HFFc6 (cell line): ENCODE measurements at regions not wholly inside any gene's neighbourhood (a gene's known extent, or its start where the extent isn't known, plus 50 kb on each side); places are given as distances from the start of the nearest gene placed in this dataset.
"Not testable (repeated sequence)": the region's sequence is repeated elsewhere in the genome, so short reads cannot be mapped to it uniquely, and the experiment has no call there.

ENCODE experiments used
- DNase-seq: peaks from one replicate; pipeline ENCODE4 v3.0.0-alpha.2; 2018
- H3K27ac Mint-ChIP-seq: 2 replicates; pipeline ENCODE4 v1.8.0; 2020; ENCODE audit warnings: mild to moderate bottlenecking, mixed read lengths
- H3K27me3 Mint-ChIP-seq: 2 replicates; pipeline ENCODE4 v1.8.0; 2021; ENCODE audit warnings: mild to moderate bottlenecking, moderate library complexity, mixed read lengths; ENCODE audit not compliant: insufficient read depth
- H3K36me3 Mint-ChIP-seq: 2 replicates; pipeline ENCODE4 v1.8.0; 2021; ENCODE audit warnings: low read depth, mixed read lengths
- H3K4me1 Mint-ChIP-seq: 2 replicates; pipeline ENCODE4 v1.8.0; 2020; ENCODE audit warnings: low read depth, mixed read lengths
- H3K4me3 Mint-ChIP-seq: 2 replicates; pipeline ENCODE4 v1.8.0; 2020; ENCODE audit warnings: mild to moderate bottlenecking, moderate library complexity, mixed read lengths
- H3K9me3 Mint-ChIP-seq: 2 replicates; pipeline ENCODE4 v1.8.0; 2020; ENCODE audit warnings: mild to moderate bottlenecking, mixed read lengths
- CTCF ChIP-seq: fragments of 200-600 bp; sonication (generic); IDR thresholded peaks from 2 replicates; pipeline ENCODE4 v1.5.0; 2021; ENCODE audit warnings: antibody characterized with exemption, mild to moderate bottlenecking

GRCh38 chr7:96781919-96782318 lies 72.3 kb upstream of the SEM1 start:
- DNase-seq, result no peak

GRCh38 chr7:96782686-96783298 lies 73.1 kb upstream of the SEM1 start:
- H3K9me3 Mint-ChIP-seq, result peaks cover 14% of the 10 kb centered on the region
- not testable (repeated sequence) for H3K27ac Mint-ChIP-seq, H3K4me3 Mint-ChIP-seq, H3K36me3 Mint-ChIP-seq, DNase-seq, H3K4me1 Mint-ChIP-seq, H3K27me3 Mint-ChIP-seq

More at GRCh38 chr7:96781919-96782318, 72.3 kb upstream of the SEM1 start:
- TF ChIP-seq CTCF, result no peak
- no peak overlapping the region for H3K4me3 Mint-ChIP-seq
- H3K27me3 Mint-ChIP-seq, result no peaks in the 10 kb centered on the region; the same call in 1 of the 2 replicates
- H3K36me3 Mint-ChIP-seq, result no peaks in the 10 kb centered on the region; the same call in 1 of the 2 replicates
- H3K9me3 Mint-ChIP-seq, result peaks cover 14% of the 10 kb centered on the region
- H3K4me1 Mint-ChIP-seq, result no peaks in the 10 kb centered on the region
- no peak overlapping the region for H3K27ac Mint-ChIP-seq

GRCh38 chr7:96784597-96784996 lies 75.0 kb upstream of the SEM1 start:
- no peak overlapping the region for H3K4me3 Mint-ChIP-seq
- H3K27ac Mint-ChIP-seq, result no peak overlapping the region
- no peak for TF ChIP-seq CTCF
- no peaks in the 10 kb centered on the region; the same call in 1 of the 2 replicates for H3K27me3 Mint-ChIP-seq
- no peaks in the 10 kb centered on the region; the same call in 1 of the 2 replicates for H3K36me3 Mint-ChIP-seq
- H3K4me1 Mint-ChIP-seq, result no peaks in the 10 kb centered on the region
- H3K9me3 Mint-ChIP-seq, result peaks cover 14% of the 10 kb centered on the region
- no peak for DNase-seq

GRCh38 chr7:96786261-96786997 lies 76.8 kb upstream of the SEM1 start:
- Mint-ChIP-seq H3K9me3 (peaks cover 16% of the 10 kb centered on the region), H3K36me3 (no peaks in the 10 kb centered on the region; the same call in 1 of the 2 replicates), H3K27ac (no peak overlapping the region), H3K27me3 (no peaks in the 10 kb centered on the region; the same call in 1 of the 2 replicates), H3K4me3 (no peak overlapping the region), H3K4me1 (no peaks in the 10 kb centered on the region)
- no peak for DNase-seq
- no peak for TF ChIP-seq CTCF

GRCh38 chr7:96786998-96787395 lies 77.4 kb upstream of the SEM1 start:
- no peak overlapping the region for H3K27ac Mint-ChIP-seq
- no peaks in the 10 kb centered on the region for H3K4me1 Mint-ChIP-seq
- no peaks in the 10 kb centered on the region; the same call in 1 of the 2 replicates for H3K36me3 Mint-ChIP-seq
- no peak for TF ChIP-seq CTCF
- DNase-seq, result no peak
- peaks cover 18% of the 10 kb centered on the region for H3K9me3 Mint-ChIP-seq
- H3K4me3 Mint-ChIP-seq, result no peak overlapping the region
- H3K27me3 Mint-ChIP-seq, result no peaks in the 10 kb centered on the region; the same call in 1 of the 2 replicates

- no peak for TF ChIP-seq CTCF
- H3K4me1 Mint-ChIP-seq, result no peaks in the 10 kb centered on the region
- no peaks in the 10 kb centered on the region for H3K27me3 Mint-ChIP-seq
- H3K27ac Mint-ChIP-seq, result no peak overlapping the region
- H3K4me3 Mint-ChIP-seq, result no peak overlapping the region
- no peak for DNase-seq
- H3K36me3 Mint-ChIP-seq, result no peaks in the 10 kb centered on the region; the same call in 1 of the 2 replicates
- H3K9me3 Mint-ChIP-seq, result peaks cover 20% of the 10 kb centered on the region
Observed at GRCh38 chr7:96789914-96790313, 80.3 kb upstream of the SEM1 start.
